GM18909 (cell line): ENCODE measurements at regions not wholly inside any gene's neighbourhood (a gene's known extent, or its start where the extent isn't known, plus 50 kb on each side); places are given as distances from the start of the nearest gene placed in this dataset.
"Not testable (repeated sequence)": the region's sequence is repeated elsewhere in the genome, so short reads cannot be mapped to it uniquely, and the experiment has no call there.

Experiments used
- ATAC-seq: cut with Tn5 transposase; IDR thresholded peaks from one replicate; pipeline ENCODE4 v1.9.1; 2021; ENCODE audit warnings: mild to moderate bottlenecking; ENCODE audit not compliant: unreplicated experiment, poor library complexity

GRCh38 chr5:92561411-92561959 is 1019.5 kb downstream of the NR2F1-AS1 start:
- ATAC-seq = no peak

GRCh38 chr5:92560698-92561401 is 1020.2 kb downstream of the NR2F1-AS1 start:
- ATAC-seq = no peak

DNA sequence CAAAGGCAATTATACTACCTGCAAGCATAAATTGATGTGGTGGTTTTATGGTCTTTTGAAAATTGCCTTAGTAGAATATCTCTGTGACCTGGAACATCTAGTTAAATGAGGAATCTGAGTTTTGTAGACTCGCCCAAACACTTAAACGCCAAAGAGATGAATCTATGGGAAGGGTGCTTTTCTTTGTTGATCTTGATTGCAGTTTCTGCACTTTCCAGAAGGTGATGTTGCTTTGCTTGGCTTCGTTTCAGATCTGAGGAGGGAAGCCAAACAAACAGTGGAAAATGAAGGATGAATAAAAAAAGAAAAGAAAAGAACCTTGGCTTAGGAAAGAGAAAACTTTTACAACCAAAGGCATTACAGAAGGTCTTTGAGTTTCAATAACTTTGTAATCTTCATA is 1021.2 kb downstream of the NR2F1-AS1 start:
- no peak for ATAC-seq

GRCh38 chr5:92559331-92559730 is 1021.7 kb downstream of the NR2F1-AS1 start:
- no peak for ATAC-seq

DNA sequence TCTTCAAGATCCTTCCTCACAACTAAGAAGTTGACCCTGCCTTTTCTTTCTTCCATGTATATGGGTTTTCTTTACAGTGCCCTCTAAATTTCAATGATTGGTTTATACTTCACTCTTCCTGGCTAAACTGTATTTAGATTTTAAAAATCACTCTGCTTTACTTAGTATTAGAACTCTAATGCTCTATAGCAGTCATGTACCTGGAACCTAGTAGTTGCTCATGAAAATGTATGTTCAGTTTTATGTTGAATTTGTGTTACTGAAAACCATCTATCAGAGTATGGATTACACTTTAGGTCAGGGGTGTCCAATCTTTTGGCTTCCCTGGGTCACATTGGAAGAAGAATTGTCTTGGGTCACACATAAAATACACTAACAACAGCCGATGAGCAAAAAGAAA is 1024.3 kb downstream of the NR2F1-AS1 start:
- ATAC-seq = no peak

- no peak for ATAC-seq
Measured at GRCh38 chr5:92554447-92555085, 1026.5 kb downstream of the NR2F1-AS1 start.

DNA sequence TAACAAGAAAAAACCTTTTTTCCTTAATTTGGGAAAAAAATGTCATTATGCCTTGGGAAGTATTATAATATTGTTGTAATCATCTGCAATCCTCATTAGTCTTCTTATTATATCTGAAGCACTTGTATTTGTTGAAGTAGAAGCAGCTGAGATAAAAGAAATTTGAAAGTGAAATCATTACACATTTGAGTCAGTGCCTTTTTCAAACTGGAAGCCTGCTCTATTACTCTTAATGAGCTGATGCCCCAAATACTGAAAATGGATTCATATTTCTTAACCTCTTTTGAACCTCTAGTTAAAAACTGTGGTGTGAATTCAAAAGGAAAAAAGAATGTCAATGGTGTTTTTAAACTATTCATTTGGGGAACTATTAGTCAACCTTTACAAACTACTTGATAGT is 1027.7 kb downstream of the NR2F1-AS1 start:
- no peak for ATAC-seq

- ATAC-seq = no peak
Measured at GRCh38 chr5:92552206-92553160, 1028.5 kb downstream of the NR2F1-AS1 start.

- no peak for ATAC-seq
Measured at GRCh38 chr5:92548346-92548745, 1032.7 kb downstream of the NR2F1-AS1 start.

DNA sequence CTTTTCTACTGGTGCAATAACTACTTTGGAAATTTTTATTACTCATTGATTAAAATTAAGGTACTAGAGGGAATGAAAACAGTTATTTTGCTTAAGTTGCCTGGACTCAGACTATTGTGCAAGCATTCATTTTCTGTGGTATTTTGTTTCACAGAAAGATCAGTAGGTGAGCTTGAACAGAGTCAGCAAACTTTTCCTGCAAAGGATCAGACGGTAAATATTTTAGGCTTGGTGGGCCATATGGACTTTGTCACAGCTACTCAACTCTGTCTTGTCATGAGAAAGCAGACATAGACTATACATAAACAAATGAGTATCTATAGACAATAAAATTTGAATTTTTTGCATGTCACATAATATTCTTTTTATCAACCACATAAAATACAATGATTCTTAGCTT is 1036.4 kb downstream of the NR2F1-AS1 start:
- ATAC-seq = no peak

DNA sequence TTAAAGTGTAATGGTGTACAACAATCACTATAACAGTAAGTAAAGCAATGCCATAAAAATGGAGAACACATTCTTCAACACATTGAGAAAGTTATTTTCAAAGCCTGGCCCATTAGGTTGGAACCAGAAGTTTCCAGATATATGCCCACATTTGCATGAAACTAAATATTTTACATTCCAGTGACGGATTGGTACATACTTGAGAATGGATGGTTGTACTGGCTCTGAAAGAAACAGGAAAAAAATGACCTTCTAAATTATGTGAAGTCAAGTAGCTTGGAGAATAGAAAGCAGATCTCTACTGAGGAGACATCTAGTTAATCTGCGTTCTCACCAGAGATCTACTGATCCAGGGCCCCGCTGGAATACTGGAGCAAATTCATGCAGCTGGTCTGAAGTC is 1037.0 kb downstream of the NR2F1-AS1 start:
- ATAC-seq = no peak

DNA sequence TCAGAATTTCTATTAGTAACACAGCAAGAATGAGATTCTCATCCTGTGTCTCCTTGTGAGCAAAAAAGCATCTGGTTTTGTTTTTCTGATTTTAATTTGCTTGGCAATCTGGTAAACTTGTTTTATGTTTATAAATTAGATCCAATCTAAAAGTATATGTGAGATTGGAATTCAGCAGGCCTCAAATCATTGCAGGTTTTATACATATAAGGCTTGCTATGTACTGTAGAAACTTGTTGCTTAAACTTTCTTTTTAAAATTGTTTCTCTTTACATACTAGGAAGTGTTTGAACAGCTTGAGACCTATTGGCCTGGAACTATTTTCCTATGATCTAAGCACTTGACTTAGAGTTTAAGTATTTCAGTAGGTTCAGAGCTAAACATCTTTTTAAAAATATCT is 1037.8 kb downstream of the NR2F1-AS1 start:
- no peak for ATAC-seq

DNA sequence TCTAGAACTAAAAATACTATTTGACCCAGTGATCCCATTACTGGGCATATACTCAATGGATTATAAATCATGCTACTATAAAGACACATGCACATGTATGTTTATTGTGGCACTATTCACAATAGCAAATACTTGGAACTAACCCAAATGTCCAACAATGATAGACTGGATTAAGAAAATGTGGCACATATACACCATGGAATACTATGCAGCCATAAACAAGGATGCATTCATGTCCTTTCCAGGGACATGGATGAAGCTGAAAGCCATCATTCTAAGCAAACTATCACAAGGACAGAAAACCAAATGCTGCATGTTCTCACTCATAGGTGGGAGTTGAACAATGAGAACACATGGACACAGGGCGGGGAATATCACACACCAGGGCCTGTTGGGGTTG is 1039.0 kb downstream of the NR2F1-AS1 start:
- not testable (repeated sequence) for ATAC-seq

GRCh38 chr5:92527311-92528078 is 1053.5 kb downstream of the NR2F1-AS1 start:
- ATAC-seq = no peak

DNA sequence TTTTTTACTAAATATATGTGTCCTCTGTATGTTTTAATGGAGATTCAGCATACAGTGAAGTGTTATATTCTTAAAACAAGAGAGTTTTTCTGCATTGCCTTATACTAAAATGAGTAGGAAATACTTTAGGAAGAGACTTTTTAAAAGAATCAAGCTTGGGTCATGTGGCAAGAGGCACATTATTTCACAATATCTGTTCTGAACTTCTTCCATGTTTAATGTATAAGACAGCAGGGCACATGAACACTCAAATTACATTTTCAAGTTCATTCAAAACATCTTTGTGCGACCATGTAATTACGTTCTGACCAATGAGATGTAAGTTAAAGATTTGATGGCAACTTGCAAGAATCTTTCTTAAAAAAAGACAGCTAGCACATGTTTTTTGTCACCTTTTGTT is 1055.9 kb downstream of the NR2F1-AS1 start:
- no peak for ATAC-seq

DNA sequence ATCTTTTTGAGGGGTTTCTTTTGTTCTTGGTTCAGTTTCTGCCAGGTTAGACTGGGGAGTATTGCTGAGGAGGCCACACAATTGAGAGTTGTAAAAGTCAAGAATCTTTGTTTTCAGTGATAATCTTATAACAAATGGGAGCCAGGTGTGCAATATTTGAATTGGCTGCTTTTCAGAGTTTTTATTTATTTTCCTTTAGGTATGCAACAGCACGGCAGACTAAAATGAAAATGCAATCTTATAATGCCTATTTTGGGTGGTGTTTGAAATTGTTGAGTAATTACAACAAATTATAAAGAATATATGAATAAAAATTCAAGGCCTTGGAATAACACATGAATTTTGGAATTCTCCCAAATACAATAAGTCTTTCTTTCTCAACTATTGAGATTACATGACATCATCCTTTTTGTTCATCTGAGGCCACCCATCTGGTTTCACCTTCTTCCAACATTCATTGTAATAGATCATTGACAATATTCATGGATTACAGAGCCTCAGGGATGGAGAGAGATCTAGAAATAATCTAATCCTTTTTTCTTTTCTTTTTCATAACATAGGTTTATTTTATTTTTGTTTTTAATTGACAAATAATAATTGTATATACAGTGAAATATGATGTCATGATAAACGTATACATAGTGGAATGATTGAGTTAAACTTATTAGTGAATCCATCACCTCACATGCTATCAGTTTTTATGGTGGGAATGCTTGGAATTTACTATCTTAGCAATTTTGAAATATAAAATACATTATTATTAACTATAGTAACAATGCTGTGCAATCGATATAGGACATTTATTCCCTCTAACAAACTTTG is 1061.0 kb downstream of the NR2F1-AS1 start:
- no peak for ATAC-seq

GRCh38 chr5:92518318-92518904 is 1062.6 kb downstream of the NR2F1-AS1 start:
- ATAC-seq = peak; percentile 99

DNA sequence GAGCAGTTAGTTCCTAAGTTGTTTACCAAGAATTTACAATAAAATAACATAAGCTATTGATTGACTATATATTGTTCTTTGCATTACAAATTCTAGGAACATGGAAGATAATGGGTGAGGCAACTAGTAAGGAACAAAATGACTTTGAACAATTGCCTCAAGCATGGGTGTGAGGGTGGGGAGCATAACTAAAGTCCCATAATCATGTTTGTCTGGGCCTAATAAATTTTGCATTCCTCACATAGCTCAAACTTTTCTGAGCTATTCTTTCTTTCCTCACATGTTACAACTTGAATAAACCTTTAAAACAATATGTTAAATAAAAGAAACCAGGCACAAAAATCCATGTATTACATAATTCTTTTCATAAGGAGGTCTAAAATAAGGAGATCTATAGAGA is 1066.1 kb downstream of the NR2F1-AS1 start:
- no peak for ATAC-seq

DNA sequence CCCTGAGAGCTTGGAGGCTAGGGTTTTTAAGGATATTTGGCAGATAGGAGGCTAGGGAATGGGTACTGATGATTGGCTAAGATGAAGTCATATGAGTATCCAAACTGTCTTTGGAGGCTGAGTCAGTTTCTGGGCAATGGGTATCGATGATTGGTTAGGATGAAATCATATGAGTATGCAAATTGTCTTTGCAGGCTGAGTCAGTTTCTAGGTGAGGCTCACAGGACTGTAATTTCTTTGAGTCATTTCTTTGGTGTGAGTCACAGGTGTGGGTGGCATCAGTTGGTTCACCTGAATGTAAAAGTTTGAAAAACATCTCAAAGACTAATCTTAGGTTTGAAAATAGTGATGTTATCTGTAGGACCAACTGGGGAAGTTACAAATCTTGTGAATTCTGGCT is 1068.0 kb downstream of the NR2F1-AS1 start:
- no peak for ATAC-seq
